ENCODE measurements at regions not wholly inside any gene's neighbourhood (a gene's known extent, or its start where the extent isn't known, plus 50 kb on each side); places are given as distances from the start of the nearest gene placed in this dataset.

DNA sequence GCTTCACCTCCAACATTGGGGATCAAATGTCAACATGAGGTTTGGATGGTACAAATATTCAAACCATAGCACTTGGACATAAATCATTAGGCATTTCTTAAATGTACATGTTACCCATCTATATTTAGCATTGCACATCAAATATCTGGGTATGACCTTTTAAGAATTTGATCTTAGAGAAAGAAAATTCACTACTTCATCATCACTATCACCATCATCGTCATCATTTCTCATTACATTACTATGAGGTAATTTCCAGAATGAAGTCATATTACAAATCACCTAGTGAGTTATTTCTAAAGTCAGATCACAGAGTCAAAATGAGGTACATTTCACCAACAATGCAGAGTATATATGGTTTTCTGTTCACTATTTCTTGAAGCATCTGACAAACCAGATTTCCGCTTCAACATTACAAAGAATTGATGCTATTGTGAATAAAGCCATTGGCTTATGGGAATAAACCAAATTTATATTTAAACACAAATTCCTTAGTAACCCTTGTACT is 356.4 kb upstream of the GYPC start:
- H3K4me3 ChIP-seq (replicated peaks; ENCODE audit: low read depth, low read length), result no peak overlapping the region
- TF ChIP-seq, protein P1, sequence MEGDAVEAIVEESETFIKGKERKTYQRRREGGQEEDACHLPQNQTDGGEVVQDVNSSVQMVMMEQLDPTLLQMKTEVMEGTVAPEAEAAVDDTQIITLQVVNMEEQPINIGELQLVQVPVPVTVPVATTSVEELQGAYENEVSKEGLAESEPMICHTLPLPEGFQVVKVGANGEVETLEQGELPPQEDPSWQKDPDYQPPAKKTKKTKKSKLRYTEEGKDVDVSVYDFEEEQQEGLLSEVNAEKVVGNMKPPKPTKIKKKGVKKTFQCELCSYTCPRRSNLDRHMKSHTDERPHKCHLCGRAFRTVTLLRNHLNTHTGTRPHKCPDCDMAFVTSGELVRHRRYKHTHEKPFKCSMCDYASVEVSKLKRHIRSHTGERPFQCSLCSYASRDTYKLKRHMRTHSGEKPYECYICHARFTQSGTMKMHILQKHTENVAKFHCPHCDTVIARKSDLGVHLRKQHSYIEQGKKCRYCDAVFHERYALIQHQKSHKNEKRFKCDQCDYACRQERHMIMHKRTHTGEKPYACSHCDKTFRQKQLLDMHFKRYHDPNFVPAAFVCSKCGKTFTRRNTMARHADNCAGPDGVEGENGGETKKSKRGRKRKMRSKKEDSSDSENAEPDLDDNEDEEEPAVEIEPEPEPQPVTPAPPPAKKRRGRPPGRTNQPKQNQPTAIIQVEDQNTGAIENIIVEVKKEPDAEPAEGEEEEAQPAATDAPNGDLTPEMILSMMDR (IDR thresholded peaks at IDR 0.05; ENCODE audit: low read depth, low read length, missing control alignments), result no peak
- DNase-seq (ENCODE audit: extremely low read depth, low read depth), result no peak

DNA sequence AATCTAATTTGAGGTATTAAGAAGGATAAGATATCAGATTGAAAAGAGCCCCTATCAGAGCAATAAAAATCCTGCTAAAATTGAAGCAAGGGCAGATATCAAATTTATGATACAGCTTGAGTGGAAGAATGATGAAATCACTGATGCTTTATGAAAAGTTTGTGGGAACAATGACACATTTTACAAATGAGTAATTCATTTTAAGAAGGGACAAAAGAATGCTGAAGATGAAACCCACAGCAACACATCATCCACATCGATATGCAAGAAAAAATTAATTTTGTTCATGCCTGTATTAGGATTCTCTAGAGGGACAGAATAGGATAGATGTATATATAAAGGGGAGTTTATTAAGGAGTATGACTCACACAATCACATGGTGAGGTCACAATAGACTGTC is 355.6 kb upstream of the GYPC start:
- TF ChIP-seq, protein P1 (IDR thresholded peaks at IDR 0.05; ENCODE audit: low read depth, low read length, missing control alignments), result no peak
- no peak for DNase-seq (ENCODE audit: extremely low read depth, low read depth)
- H3K4me3 ChIP-seq (replicated peaks; ENCODE audit: low read depth, low read length), result no peak overlapping the region

GRCh38 chr2:126302043-126302442 is 353.9 kb upstream of the GYPC start:
- H3K4me3 ChIP-seq (replicated peaks; ENCODE audit: low read depth, low read length), result no peak overlapping the region
- TF ChIP-seq, protein P1 (IDR thresholded peaks at IDR 0.05; ENCODE audit: low read depth, low read length, missing control alignments), result no peak
- no peak for DNase-seq (ENCODE audit: extremely low read depth, low read depth)

GRCh38 chr2:126303113-126303512 is 352.8 kb upstream of the GYPC start:
- TF ChIP-seq, protein P1 (IDR thresholded peaks at IDR 0.05; ENCODE audit: low read depth, low read length, missing control alignments), result no peak
- H3K4me3 ChIP-seq (replicated peaks; ENCODE audit: low read depth, low read length), result no peak overlapping the region
- no peak for DNase-seq (ENCODE audit: extremely low read depth, low read depth)

DNA sequence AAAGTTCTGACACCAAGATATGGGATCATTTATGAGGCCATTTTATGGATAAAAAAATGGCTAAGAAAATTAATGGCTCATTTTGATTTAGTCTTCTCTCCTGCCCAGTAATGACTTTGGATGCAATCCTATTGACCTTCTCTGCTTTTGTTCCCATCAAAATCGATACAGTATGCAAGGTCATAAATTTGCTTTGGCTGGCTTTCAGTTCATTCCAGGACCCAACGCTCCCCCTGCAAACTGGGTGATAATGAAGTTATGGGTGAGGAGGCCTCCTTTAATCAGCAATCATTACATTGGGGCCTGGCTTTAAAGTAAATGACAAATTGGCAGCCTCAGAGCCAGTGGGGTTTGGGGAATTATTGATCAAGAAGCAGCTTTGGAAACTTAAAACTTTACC is 351.8 kb upstream of the GYPC start:
- H3K4me3 ChIP-seq (replicated peaks; ENCODE audit: low read depth, low read length), result no peak overlapping the region

GRCh38 chr2:126306539-126306938 is 349.4 kb upstream of the GYPC start:
- DNase-seq (ENCODE audit: extremely low read depth, low read depth), result no peak
- TF ChIP-seq, protein P1 (IDR thresholded peaks at IDR 0.05; ENCODE audit: low read depth, low read length, missing control alignments), result no peak
- H3K4me3 ChIP-seq (replicated peaks; ENCODE audit: low read depth, low read length), result no peak overlapping the region

More for the DNA sequence above, 351.8 kb upstream of the GYPC start:
- no peak for DNase-seq (ENCODE audit: extremely low read depth, low read depth)
- TF ChIP-seq, protein P1 (IDR thresholded peaks at IDR 0.05; ENCODE audit: low read depth, low read length, missing control alignments), result no peak

GRCh38 chr2:126307740-126308139 is 348.2 kb upstream of the GYPC start:
- H3K4me3 ChIP-seq (replicated peaks; ENCODE audit: low read depth, low read length), result no peak overlapping the region
- DNase-seq (ENCODE audit: extremely low read depth, low read depth), result no peak
- TF ChIP-seq, protein P1 (IDR thresholded peaks at IDR 0.05; ENCODE audit: low read depth, low read length, missing control alignments), result no peak

Measured in HFF-Myc (cell line).